ENCODE measurements at regions not wholly inside any gene's neighbourhood (a gene's known extent, or its start where the extent isn't known, plus 50 kb on each side); places are given as distances from the start of the nearest gene placed in this dataset.

DNA sequence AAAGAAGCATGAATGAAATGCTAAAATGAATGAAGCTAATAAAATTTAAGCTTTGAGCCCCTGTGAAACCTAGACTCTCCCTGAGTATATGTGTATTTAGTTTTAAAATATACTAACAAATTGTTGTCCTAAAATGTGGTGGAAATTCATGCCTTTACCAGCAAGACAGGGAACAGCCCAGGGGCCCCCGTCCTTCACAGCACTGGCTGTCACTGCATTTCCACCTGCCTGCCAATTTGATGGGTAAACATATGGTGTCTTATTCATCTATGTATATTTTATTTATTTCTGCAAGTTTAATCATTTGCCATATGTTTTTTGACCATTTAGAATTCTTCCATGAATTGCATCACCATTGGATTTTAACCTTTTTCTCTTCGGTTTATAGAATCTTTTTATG is 463.7 kb upstream of the NBEA start:
- TF ChIP-seq ZNF2 (tag by site-specific recombination; IDR thresholded peaks at IDR 0.05) (no peak), ZBTB21 (tag by site-specific recombination; IDR thresholded peaks at IDR 0.05) (no peak), PRDM10 (tag by site-specific recombination; IDR thresholded peaks at IDR 0.05) (no peak), ZNF280D (tag by site-specific recombination; IDR thresholded peaks at IDR 0.05) (no peak), ZNF449 (tag by site-specific recombination; IDR thresholded peaks at IDR 0.05) (no peak), ZNF660 (tag by site-specific recombination; IDR thresholded peaks at IDR 0.05) (no peak), ZNF16 (tag by site-specific recombination; IDR thresholded peaks at IDR 0.05; ENCODE audit: low read depth) (no peak), GLI2 (tag by site-specific recombination; IDR thresholded peaks at IDR 0.05; ENCODE audit: borderline replicate concordance, low read depth) (no peak), KLF1 (tag by site-specific recombination; IDR thresholded peaks at IDR 0.05) (no peak), YY1 (tag by site-specific recombination; IDR thresholded peaks at IDR 0.05) (no peak)
- TF ChIP-seq, protein P1, sequence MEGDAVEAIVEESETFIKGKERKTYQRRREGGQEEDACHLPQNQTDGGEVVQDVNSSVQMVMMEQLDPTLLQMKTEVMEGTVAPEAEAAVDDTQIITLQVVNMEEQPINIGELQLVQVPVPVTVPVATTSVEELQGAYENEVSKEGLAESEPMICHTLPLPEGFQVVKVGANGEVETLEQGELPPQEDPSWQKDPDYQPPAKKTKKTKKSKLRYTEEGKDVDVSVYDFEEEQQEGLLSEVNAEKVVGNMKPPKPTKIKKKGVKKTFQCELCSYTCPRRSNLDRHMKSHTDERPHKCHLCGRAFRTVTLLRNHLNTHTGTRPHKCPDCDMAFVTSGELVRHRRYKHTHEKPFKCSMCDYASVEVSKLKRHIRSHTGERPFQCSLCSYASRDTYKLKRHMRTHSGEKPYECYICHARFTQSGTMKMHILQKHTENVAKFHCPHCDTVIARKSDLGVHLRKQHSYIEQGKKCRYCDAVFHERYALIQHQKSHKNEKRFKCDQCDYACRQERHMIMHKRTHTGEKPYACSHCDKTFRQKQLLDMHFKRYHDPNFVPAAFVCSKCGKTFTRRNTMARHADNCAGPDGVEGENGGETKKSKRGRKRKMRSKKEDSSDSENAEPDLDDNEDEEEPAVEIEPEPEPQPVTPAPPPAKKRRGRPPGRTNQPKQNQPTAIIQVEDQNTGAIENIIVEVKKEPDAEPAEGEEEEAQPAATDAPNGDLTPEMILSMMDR (tag by site-specific recombination; IDR thresholded peaks at IDR 0.05), result no peak
